ENCODE measurements at regions not wholly inside any gene's neighbourhood (a gene's known extent, or its start where the extent isn't known, plus 50 kb on each side); places are given as distances from the start of the nearest gene placed in this dataset.
"Not testable (repeated sequence)": the region's sequence is repeated elsewhere in the genome, so short reads cannot be mapped to it uniquely, and the experiment has no call there.

- no peak overlapping the region for H3K4me3 ChIP-seq (ENCODE audit: control insufficient read depth, low read depth, low read length)
- TF ChIP-seq CTCF (IDR thresholded peaks at IDR 0.05; ENCODE audit: control insufficient read depth, insufficient read depth, low read depth, low read length, missing control alignments): no peak
- DNase-seq (ENCODE audit: low read depth): no peak
These were observed 81.6 kb downstream of the ASCL4 start for GRCh38 chr12:107856096-107856495.

- no peak for TF ChIP-seq CTCF (IDR thresholded peaks at IDR 0.05; ENCODE audit: control insufficient read depth, insufficient read depth, low read depth, low read length, missing control alignments)
- H3K4me3 ChIP-seq (ENCODE audit: control insufficient read depth, low read depth, low read length): no peak overlapping the region
- DNase-seq (ENCODE audit: low read depth): no peak
These were observed 82.7 kb downstream of the ASCL4 start for GRCh38 chr12:107857191-107857590.

GRCh38 chr12:107859367-107859766 lies 84.9 kb downstream of the ASCL4 start:
- no peak for DNase-seq (ENCODE audit: low read depth)
- no peak overlapping the region for H3K4me3 ChIP-seq (ENCODE audit: control insufficient read depth, low read depth, low read length)
- no peak for TF ChIP-seq CTCF (IDR thresholded peaks at IDR 0.05; ENCODE audit: control insufficient read depth, insufficient read depth, low read depth, low read length, missing control alignments)

GRCh38 chr12:107864235-107864634 lies 89.7 kb downstream of the ASCL4 start:
- TF ChIP-seq CTCF (IDR thresholded peaks at IDR 0.05; ENCODE audit: control insufficient read depth, insufficient read depth, low read depth, low read length, missing control alignments): no peak

GRCh38 chr12:107864727-107865126 lies 90.2 kb downstream of the ASCL4 start:
- not testable (repeated sequence) for DNase-seq (ENCODE audit: low read depth); H3K4me3 ChIP-seq (ENCODE audit: control insufficient read depth, low read depth, low read length)

More at GRCh38 chr12:107864235-107864634, 89.7 kb downstream of the ASCL4 start:
- DNase-seq (ENCODE audit: low read depth): no peak
- no peak overlapping the region for H3K4me3 ChIP-seq (ENCODE audit: control insufficient read depth, low read depth, low read length)

- no peak for DNase-seq (ENCODE audit: low read depth)
- H3K4me3 ChIP-seq (ENCODE audit: control insufficient read depth, low read depth, low read length): no peak overlapping the region
- TF ChIP-seq CTCF (IDR thresholded peaks at IDR 0.05; ENCODE audit: control insufficient read depth, insufficient read depth, low read depth, low read length, missing control alignments): no peak
These were observed 98.7 kb downstream of the ASCL4 start for GRCh38 chr12:107873223-107873622.

- H3K4me3 ChIP-seq (ENCODE audit: control insufficient read depth, low read depth, low read length): no peak overlapping the region
- DNase-seq (ENCODE audit: low read depth): no peak
- TF ChIP-seq CTCF (IDR thresholded peaks at IDR 0.05; ENCODE audit: control insufficient read depth, insufficient read depth, low read depth, low read length, missing control alignments): peak; percentile 10
These were observed 101.3 kb downstream of the ASCL4 start for GRCh38 chr12:107875786-107876185.
